ENCODE measurements at regions not wholly inside any gene's neighbourhood (a gene's known extent, or its start where the extent isn't known, plus 50 kb on each side); places are given as distances from the start of the nearest gene placed in this dataset.
"Not testable (repeated sequence)": the region's sequence is repeated elsewhere in the genome, so short reads cannot be mapped to it uniquely, and the experiment has no call there.

GRCh38 chr1:120640261-120641013, 83.3 kb upstream of the NBPF26 start:
- POLR2A ChIA-PET (ENCODE audit: unreplicated experiment); intact Hi-C loops (cut with micrococcal nuclease); H3K79me2 ChIP-seq (ENCODE audit: low read length); H3K9ac ChIP-seq (ENCODE audit: low read length); H3K4me2 ChIP-seq (ENCODE audit: low read length); H3K9me3 ChIP-seq (ENCODE audit: low read length); H3K27ac ChIP-seq (ENCODE audit: low read length); H2AFZ ChIP-seq (ENCODE audit: low read length); CTCF ChIA-PET; H3K4me1 ChIP-seq (ENCODE audit: insufficient read depth, low read length); DNase-seq; ATAC-seq; H3K27me3 ChIP-seq (ENCODE audit: low read length); H3K9me2 ChIP-seq (replicated peaks; ENCODE audit: low read length); H4K20me1 ChIP-seq (ENCODE audit: low read length); H3K36me3 ChIP-seq (ENCODE audit: low read depth, low read length); H3F3A ChIP-seq (ENCODE audit: low read length, unreplicated experiment); H3K4me3 ChIP-seq (ENCODE audit: low read length): not testable (repeated sequence)
- BruUV-seq (replicated peaks) = TSS peak; percentile 84

- H3K9ac ChIP-seq (ENCODE audit: low read length); intact Hi-C loops (cut with micrococcal nuclease); H3K36me3 ChIP-seq (ENCODE audit: low read depth, low read length); H3K4me2 ChIP-seq (ENCODE audit: low read length); H3K27ac ChIP-seq (ENCODE audit: low read length); H3K79me2 ChIP-seq (ENCODE audit: low read length); H3K4me1 ChIP-seq (ENCODE audit: insufficient read depth, low read length); CTCF ChIA-PET; H2AFZ ChIP-seq (ENCODE audit: low read length); POLR2A ChIA-PET (ENCODE audit: unreplicated experiment); DNase-seq; H3K9me2 ChIP-seq (replicated peaks; ENCODE audit: low read length); H3K9me3 ChIP-seq (ENCODE audit: low read length); BruUV-seq (replicated peaks); H3K27me3 ChIP-seq (ENCODE audit: low read length); H3K4me3 ChIP-seq (ENCODE audit: low read length); H4K20me1 ChIP-seq (ENCODE audit: low read length); H3F3A ChIP-seq (ENCODE audit: low read length, unreplicated experiment): not testable (repeated sequence)
- ATAC-seq = peak; percentile 62; the same call in 1 of the 2 replicates
Observed at GRCh38 chr1:120641014-120641302, 82.8 kb upstream of the NBPF26 start.

- H3K27ac ChIP-seq (ENCODE audit: low read length); H3K4me3 ChIP-seq (ENCODE audit: low read length); POLR2A ChIA-PET (ENCODE audit: unreplicated experiment); intact Hi-C loops (cut with micrococcal nuclease); DNase-seq; H3F3A ChIP-seq (ENCODE audit: low read length, unreplicated experiment); H3K9me2 ChIP-seq (replicated peaks; ENCODE audit: low read length); CTCF ChIA-PET; H2AFZ ChIP-seq (ENCODE audit: low read length); H3K9ac ChIP-seq (ENCODE audit: low read length); H3K27me3 ChIP-seq (ENCODE audit: low read length); H3K9me3 ChIP-seq (ENCODE audit: low read length); H3K4me1 ChIP-seq (ENCODE audit: insufficient read depth, low read length); ATAC-seq; H3K79me2 ChIP-seq (ENCODE audit: low read length); H4K20me1 ChIP-seq (ENCODE audit: low read length); BruUV-seq (replicated peaks); H3K36me3 ChIP-seq (ENCODE audit: low read depth, low read length); H3K4me2 ChIP-seq (ENCODE audit: low read length): not testable (repeated sequence)
Observed at GRCh38 chr1:120647182-120647581, 76.6 kb upstream of the NBPF26 start.

- H3F3A ChIP-seq (ENCODE audit: low read length, unreplicated experiment); intact Hi-C loops (cut with micrococcal nuclease); CTCF ChIA-PET; H3K9ac ChIP-seq (ENCODE audit: low read length); H3K27me3 ChIP-seq (ENCODE audit: low read length); H3K4me1 ChIP-seq (ENCODE audit: insufficient read depth, low read length); H3K4me3 ChIP-seq (ENCODE audit: low read length); DNase-seq; H3K9me3 ChIP-seq (ENCODE audit: low read length); ATAC-seq; H4K20me1 ChIP-seq (ENCODE audit: low read length); POLR2A ChIA-PET (ENCODE audit: unreplicated experiment); H2AFZ ChIP-seq (ENCODE audit: low read length); H3K9me2 ChIP-seq (replicated peaks; ENCODE audit: low read length); H3K4me2 ChIP-seq (ENCODE audit: low read length); H3K79me2 ChIP-seq (ENCODE audit: low read length); BruUV-seq (replicated peaks); H3K36me3 ChIP-seq (ENCODE audit: low read depth, low read length); H3K27ac ChIP-seq (ENCODE audit: low read length): not testable (repeated sequence)
Observed at GRCh38 chr1:120648915-120649623, 74.7 kb upstream of the NBPF26 start.

GRCh38 chr1:120649730-120650129, 74.0 kb upstream of the NBPF26 start:
- H3K4me2 ChIP-seq (ENCODE audit: low read length) = not testable (repeated sequence)

GRCh38 chr1:120654114-120654513, 69.6 kb upstream of the NBPF26 start:
- CTCF ChIA-PET; H3F3A ChIP-seq (ENCODE audit: low read length, unreplicated experiment); H3K27me3 ChIP-seq (ENCODE audit: low read length); H3K27ac ChIP-seq (ENCODE audit: low read length); intact Hi-C loops (cut with micrococcal nuclease); H3K4me2 ChIP-seq (ENCODE audit: low read length); POLR2A ChIA-PET (ENCODE audit: unreplicated experiment); H2AFZ ChIP-seq (ENCODE audit: low read length); H3K9me3 ChIP-seq (ENCODE audit: low read length); H3K36me3 ChIP-seq (ENCODE audit: low read depth, low read length); H3K4me3 ChIP-seq (ENCODE audit: low read length); BruUV-seq (replicated peaks); H3K4me1 ChIP-seq (ENCODE audit: insufficient read depth, low read length); H3K9me2 ChIP-seq (replicated peaks; ENCODE audit: low read length); DNase-seq; H3K9ac ChIP-seq (ENCODE audit: low read length); H3K79me2 ChIP-seq (ENCODE audit: low read length); H4K20me1 ChIP-seq (ENCODE audit: low read length): not testable (repeated sequence)
- ATAC-seq = peak; percentile 44

More at GRCh38 chr1:120649730-120650129, 74.0 kb upstream of the NBPF26 start:
- H3F3A ChIP-seq (ENCODE audit: low read length, unreplicated experiment); BruUV-seq (replicated peaks); H3K4me3 ChIP-seq (ENCODE audit: low read length); H3K27me3 ChIP-seq (ENCODE audit: low read length); H3K9me3 ChIP-seq (ENCODE audit: low read length); POLR2A ChIA-PET (ENCODE audit: unreplicated experiment); H3K79me2 ChIP-seq (ENCODE audit: low read length); intact Hi-C loops (cut with micrococcal nuclease); H3K4me1 ChIP-seq (ENCODE audit: insufficient read depth, low read length); CTCF ChIA-PET; ATAC-seq; H3K9ac ChIP-seq (ENCODE audit: low read length); H2AFZ ChIP-seq (ENCODE audit: low read length); H4K20me1 ChIP-seq (ENCODE audit: low read length); H3K36me3 ChIP-seq (ENCODE audit: low read depth, low read length); DNase-seq; H3K9me2 ChIP-seq (replicated peaks; ENCODE audit: low read length); H3K27ac ChIP-seq (ENCODE audit: low read length): not testable (repeated sequence)

- H3K36me3 ChIP-seq (ENCODE audit: low read depth, low read length); H3K9ac ChIP-seq (ENCODE audit: low read length); H3K9me3 ChIP-seq (ENCODE audit: low read length); ATAC-seq; H3K4me2 ChIP-seq (ENCODE audit: low read length); H4K20me1 ChIP-seq (ENCODE audit: low read length); POLR2A ChIA-PET (ENCODE audit: unreplicated experiment); DNase-seq; CTCF ChIA-PET; H3K79me2 ChIP-seq (ENCODE audit: low read length); H3K4me1 ChIP-seq (ENCODE audit: insufficient read depth, low read length); H3K9me2 ChIP-seq (replicated peaks; ENCODE audit: low read length); H3K27me3 ChIP-seq (ENCODE audit: low read length); H3K4me3 ChIP-seq (ENCODE audit: low read length); BruUV-seq (replicated peaks); H2AFZ ChIP-seq (ENCODE audit: low read length); H3K27ac ChIP-seq (ENCODE audit: low read length); intact Hi-C loops (cut with micrococcal nuclease); H3F3A ChIP-seq (ENCODE audit: low read length, unreplicated experiment): not testable (repeated sequence)
Observed at GRCh38 chr1:120655394-120655793, 68.4 kb upstream of the NBPF26 start.
